Urinary bladder (tissue), 3 donors: ENCODE measurements at regions not wholly inside any gene's neighbourhood (a gene's known extent, or its start where the extent isn't known, plus 50 kb on each side); places are given as distances from the start of the nearest gene placed in this dataset.
"Not testable (repeated sequence)": the region's sequence is repeated elsewhere in the genome, so short reads cannot be mapped to it uniquely, and the experiment has no call there.

ENCODE experiments used
- DNase-seq: peaks from one replicate; pipeline ENCODE4 v3.0.0-alpha.2; 2015; ENCODE audit errors: extremely low spot score
- H3K27ac ChIP-seq: one replicate; pipeline ENCODE4 v1.5.1; 2013; ENCODE audit warnings: low read depth, mild to moderate bottlenecking, moderate library complexity
- H3K36me3 ChIP-seq: one replicate; pipeline ENCODE4 v1.6.1; 2013; ENCODE audit warnings: mild to moderate bottlenecking, moderate library complexity; ENCODE audit not compliant: insufficient read depth
- H3K4me1 ChIP-seq: one replicate; pipeline ENCODE4 v1.6.1; 2013; ENCODE audit warnings: mild to moderate bottlenecking, moderate library complexity; ENCODE audit not compliant: insufficient read depth
- H3K4me3 ChIP-seq: one replicate; pipeline ENCODE4 v1.5.1; 2013; ENCODE audit warnings: low read depth, low read length
- WGBS: extraction: QIAGEN DNeasy Blood & Tissue Kit; methylation state at CpG from one replicate; pipeline ENCODE4 v1.1.7; 2013; 5-methylcytosine and 5-hydroxymethylcytosine counted together
- donor health status: healthy with polysubstance abuse.
- donor health status: healthy.

GRCh38 chr11:119566319-119566718 lies 143.3 kb upstream of the THY1 start:
- WGBS: 90% methylated on average over 2 of the region's 2 CpGs
- Histone ChIP-seq H3K36me3 (no peaks in the 10 kb centered on the region), H3K4me1 (no peaks in the 10 kb centered on the region), H3K4me3 (no peak overlapping the region), H3K27ac (no peak overlapping the region)
- no peak for DNase-seq

GRCh38 chr11:119565693-119566092 lies 142.7 kb upstream of the THY1 start:
- not testable (repeated sequence) for H3K36me3 ChIP-seq

GRCh38 chr11:119560961-119561360 lies 138.0 kb upstream of the THY1 start:
- H3K4me3 ChIP-seq: no peak overlapping the region

More at GRCh38 chr11:119565693-119566092, 142.7 kb upstream of the THY1 start:
- DNase-seq, H3K27ac ChIP-seq, H3K4me3 ChIP-seq, H3K4me1 ChIP-seq: not testable (repeated sequence)

GRCh38 chr11:119560291-119560690 lies 137.3 kb upstream of the THY1 start:
- H3K27ac ChIP-seq: no peak overlapping the region
- H3K4me3 ChIP-seq: no peak overlapping the region
- H3K36me3 ChIP-seq: no peaks in the 10 kb centered on the region
- 77% methylated on average over 6 of the region's 6 CpGs for WGBS
- DNase-seq: no peak
- no peaks in the 10 kb centered on the region for H3K4me1 ChIP-seq

More at GRCh38 chr11:119560961-119561360, 138.0 kb upstream of the THY1 start:
- 81% methylated on average over 4 of the region's 4 CpGs for WGBS
- no peaks in the 10 kb centered on the region for H3K36me3 ChIP-seq
- no peaks in the 10 kb centered on the region for H3K4me1 ChIP-seq
- DNase-seq: no peak
- H3K27ac ChIP-seq: no peak overlapping the region

- no peak for DNase-seq
- Histone ChIP-seq H3K4me1 (no peaks in the 10 kb centered on the region), H3K36me3 (no peaks in the 10 kb centered on the region), H3K4me3 (no peak overlapping the region), H3K27ac (no peak overlapping the region)
Measured at GRCh38 chr11:119552106-119552485, 129.1 kb upstream of the THY1 start.

GRCh38 chr11:119551420-119552105 lies 128.6 kb upstream of the THY1 start:
- Histone ChIP-seq H3K27ac (no peak overlapping the region), H3K36me3 (no peaks in the 10 kb centered on the region), H3K4me3 (no peak overlapping the region), H3K4me1 (no peaks in the 10 kb centered on the region)
- WGBS: 57% methylated on average over 5 of the region's 5 CpGs
- DNase-seq: no peak

GRCh38 chr11:119550053-119550752 lies 127.2 kb upstream of the THY1 start:
- no peak overlapping the region for H3K4me3 ChIP-seq
- H3K27ac ChIP-seq: no peak overlapping the region
- DNase-seq: no peak
- no peaks in the 10 kb centered on the region for H3K4me1 ChIP-seq
- 58% methylated on average over 2 of the region's 2 CpGs for WGBS
- H3K36me3 ChIP-seq: no peaks in the 10 kb centered on the region

- H3K36me3 ChIP-seq: no peaks in the 10 kb centered on the region
- no peak for DNase-seq
- H3K4me3 ChIP-seq: no peak overlapping the region
- WGBS: 84% methylated on average over 5 of the region's 5 CpGs
- H3K4me1 ChIP-seq: no peaks in the 10 kb centered on the region
- no peak overlapping the region for H3K27ac ChIP-seq
Measured at GRCh38 chr11:119547511-119547910, 124.5 kb upstream of the THY1 start.

GRCh38 chr11:119545978-119546915 lies 123.3 kb upstream of the THY1 start:
- H3K36me3 ChIP-seq: no peaks in the 10 kb centered on the region
- DNase-seq: no peak
- no peak overlapping the region for H3K4me3 ChIP-seq
- 92% methylated on average over 13 of the region's 13 CpGs for WGBS
- H3K4me1 ChIP-seq: no peaks in the 10 kb centered on the region
- H3K27ac ChIP-seq: no peak overlapping the region

GRCh38 chr11:119540370-119541125 lies 117.6 kb upstream of the THY1 start:
- H3K36me3 ChIP-seq: no peaks in the 10 kb centered on the region
- DNase-seq: no peak
- no peak overlapping the region for H3K27ac ChIP-seq
- no peaks in the 10 kb centered on the region for H3K4me1 ChIP-seq
- no peak overlapping the region for H3K4me3 ChIP-seq
- 86% methylated on average over 7 of the region's 7 CpGs for WGBS

GRCh38 chr11:119539583-119539982 lies 116.6 kb upstream of the THY1 start:
- WGBS: 89% methylated on average over 4 of the region's 4 CpGs

GRCh38 chr11:119538753-119539152 lies 115.8 kb upstream of the THY1 start:
- no peak overlapping the region for H3K27ac ChIP-seq
- no peaks in the 10 kb centered on the region for H3K36me3 ChIP-seq
- no peaks in the 10 kb centered on the region for H3K4me1 ChIP-seq
- DNase-seq: no peak
- 83% methylated on average over 2 of the region's 2 CpGs for WGBS
- no peak overlapping the region for H3K4me3 ChIP-seq

More at GRCh38 chr11:119539583-119539982, 116.6 kb upstream of the THY1 start:
- no peak for DNase-seq
- no peaks in the 10 kb centered on the region for H3K36me3 ChIP-seq
- H3K4me3 ChIP-seq: no peak overlapping the region
- H3K27ac ChIP-seq: no peak overlapping the region
- H3K4me1 ChIP-seq: no peaks in the 10 kb centered on the region
